Neural cell (in vitro differentiated cells): ENCODE measurements at regions not wholly inside any gene's neighbourhood (a gene's known extent, or its start where the extent isn't known, plus 50 kb on each side); places are given as distances from the start of the nearest gene placed in this dataset.

Source experiments
- H2AFZ ChIP-seq: fragments of 200-600, 300-800 bp; sonication (generic), shearing (Covaris generic); 2 replicates; pipeline ENCODE4 v1.6.0; 2014; ENCODE audit warnings: low read depth, mild to moderate bottlenecking, antibody characterized with exemption, low read length, moderate library complexity
- H3F3A ChIP-seq: fragments of 200-600 bp; shearing (Covaris generic); 2 replicates; pipeline ENCODE4 v1.6.1; 2016; ENCODE audit warnings: mild to moderate bottlenecking, moderate library complexity, mixed read lengths, antibody characterized with exemption, low read length; ENCODE audit not compliant: insufficient read depth, poor library complexity, severe bottlenecking
- H3K27ac ChIP-seq: fragments of 200-600, 300-800 bp; sonication (generic), shearing (Covaris generic); 2 replicates; pipeline ENCODE4 v1.5.1; 2014; ENCODE audit warnings: mild to moderate bottlenecking, low read length, moderate library complexity
- H3K27me3 ChIP-seq: fragments of 300-800, 200-600 bp; sonication (generic), shearing (Covaris generic); 2 replicates; pipeline ENCODE4 v1.6.0; 2014; ENCODE audit warnings: mild to moderate bottlenecking, low read depth, low read length, moderate library complexity; ENCODE audit not compliant: insufficient read depth
- H3K36me3 ChIP-seq: fragments of 300-800, 200-600 bp; sonication (generic), shearing (Covaris generic); 2 replicates; pipeline ENCODE4 v1.5.1; 2014; ENCODE audit warnings: mild to moderate bottlenecking, antibody characterized with exemption, low read length, moderate library complexity; ENCODE audit not compliant: insufficient read depth
- H3K4me2 ChIP-seq: fragments of 300-800, 200-600 bp; sonication (generic), shearing (Covaris generic); 2 replicates; pipeline ENCODE4 v1.6.0; 2014; ENCODE audit warnings: mild to moderate bottlenecking, low read length
- H3K4me3 ChIP-seq: fragments of 300-800, 200-600 bp; sonication (generic), shearing (Covaris generic); 2 replicates; pipeline ENCODE4 v1.5.1; 2014; ENCODE audit warnings: mild to moderate bottlenecking, low read length, moderate library complexity
- H3K79me2 ChIP-seq: fragments of 200-600 bp; shearing (Covaris generic); replicated peaks from 2 replicates; pipeline ENCODE4 v1.6.0; 2014; ENCODE audit warnings: mild to moderate bottlenecking, low read length, moderate library complexity; ENCODE audit not compliant: insufficient read depth
- H3K9ac ChIP-seq: fragments of 300-800, 200-600 bp; sonication (generic), shearing (Covaris generic); 2 replicates; pipeline ENCODE4 v1.6.1; 2016; ENCODE audit warnings: mild to moderate bottlenecking, low read length, mixed read lengths
- H3K9me2 ChIP-seq: fragments of 200-600 bp; shearing (Covaris generic); 2 replicates; pipeline ENCODE4 v1.6.1; 2016; ENCODE audit warnings: mild to moderate bottlenecking, low read length, mixed read lengths; ENCODE audit not compliant: insufficient read depth
- H3K9me3 ChIP-seq: fragments of 200-600, 300-800 bp; sonication (generic), shearing (Covaris generic); 2 replicates; pipeline ENCODE4 v1.6.1; 2016; ENCODE audit warnings: mild to moderate bottlenecking, mixed run types, low read length, moderate library complexity, mixed read lengths
- H4K20me1 ChIP-seq: fragments of 200-600 bp; shearing (Covaris generic); 2 replicates; pipeline ENCODE4 v1.6.1; 2016; ENCODE audit warnings: mild to moderate bottlenecking, mixed run types; ENCODE audit not compliant: insufficient read depth
- EP300 ChIP-seq: fragments of 450-650 bp; conservative IDR thresholded peaks from 2 replicates; pipeline ENCODE4 v1.6.1; 2014; ENCODE audit warnings: antibody characterized with exemption, mild to moderate bottlenecking, moderate library complexity; ENCODE audit not compliant: poor library complexity, severe bottlenecking
- EZH2 ChIP-seq: fragments of 200-600, 300-800 bp; shearing (Covaris generic), sonication (generic); IDR thresholded peaks from 2 replicates; pipeline ENCODE4 v1.6.1; 2014; ENCODE audit warnings: antibody characterized with exemption, low read length, borderline replicate concordance, mild to moderate bottlenecking; ENCODE audit not compliant: insufficient read depth, poor library complexity, severe bottlenecking
- MXI1 ChIP-seq: fragments of 450-650 bp; conservative IDR thresholded peaks from 2 replicates; pipeline ENCODE4 v1.6.1; 2014; ENCODE audit warnings: antibody characterized with exemption, mild to moderate bottlenecking; ENCODE audit not compliant: poor library complexity, severe bottlenecking
- POLR2AphosphoS5 ChIP-seq: IDR thresholded peaks from 2 replicates; pipeline ENCODE4 v1.6.1; 2012
- RAD21 ChIP-seq: fragments of 450-650 bp; conservative IDR thresholded peaks from 2 replicates; pipeline ENCODE4 v1.6.1; 2014; ENCODE audit warnings: antibody characterized with exemption, mild to moderate bottlenecking, moderate library complexity
- SMC3 ChIP-seq: fragments of 450-650 bp; conservative IDR thresholded peaks from 2 replicates; pipeline ENCODE4 v1.6.1; 2014; ENCODE audit warnings: antibody characterized with exemption, mild to moderate bottlenecking, moderate library complexity; ENCODE audit not compliant: poor library complexity
- TAF1 ChIP-seq: IDR thresholded peaks from 2 replicates; pipeline ENCODE4 v1.6.1; 2012; ENCODE audit warnings: low read depth
- TF ChIP-seq, protein P1 (sequence below): IDR thresholded peaks from 2 replicates; pipeline ENCODE4 v1.6.1; 2012; ENCODE audit warnings: borderline replicate concordance
- TF ChIP-seq, protein P2 (sequence below): fragments of 450-650 bp; IDR thresholded peaks from 2 replicates; pipeline ENCODE4 v1.5.1; 2014; ENCODE audit warnings: antibody characterized with exemption, mild to moderate bottlenecking, moderate library complexity; ENCODE audit not compliant: poor library complexity, severe bottlenecking

DNA sequence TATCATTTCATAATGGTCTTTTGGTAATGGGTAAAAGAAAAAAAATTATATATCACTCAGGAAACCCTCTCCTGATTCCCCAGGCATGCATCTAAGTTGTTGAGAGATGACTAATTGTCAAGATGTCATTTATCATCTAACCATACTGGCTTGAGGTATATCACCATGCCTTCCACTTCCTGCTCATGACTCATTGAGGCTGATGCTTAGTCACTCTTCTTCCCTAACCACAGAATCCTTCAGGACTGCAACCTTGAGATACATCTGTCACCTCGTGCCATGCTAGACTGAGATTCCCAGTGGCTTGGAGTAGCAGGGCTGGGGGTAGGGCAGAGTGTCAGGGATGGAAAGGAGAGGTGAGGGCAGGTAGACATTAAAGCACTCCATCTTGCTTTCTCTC, 782.5 kb upstream of the INTU start:
- no peaks in the 10 kb centered on the region for H3K9me2 ChIP-seq
- H3F3A ChIP-seq: no peaks in the 10 kb centered on the region
- H4K20me1 ChIP-seq: no peaks in the 10 kb centered on the region
- no peak overlapping the region for H2AFZ ChIP-seq
- H3K4me3 ChIP-seq: no peak overlapping the region
- H3K79me2 ChIP-seq: no peaks in the 10 kb centered on the region
- no peak overlapping the region for H3K9ac ChIP-seq
- no peaks in the 10 kb centered on the region for H3K36me3 ChIP-seq
- no peak for TF ChIP-seq EP300
- TF ChIP-seq, protein P1, sequence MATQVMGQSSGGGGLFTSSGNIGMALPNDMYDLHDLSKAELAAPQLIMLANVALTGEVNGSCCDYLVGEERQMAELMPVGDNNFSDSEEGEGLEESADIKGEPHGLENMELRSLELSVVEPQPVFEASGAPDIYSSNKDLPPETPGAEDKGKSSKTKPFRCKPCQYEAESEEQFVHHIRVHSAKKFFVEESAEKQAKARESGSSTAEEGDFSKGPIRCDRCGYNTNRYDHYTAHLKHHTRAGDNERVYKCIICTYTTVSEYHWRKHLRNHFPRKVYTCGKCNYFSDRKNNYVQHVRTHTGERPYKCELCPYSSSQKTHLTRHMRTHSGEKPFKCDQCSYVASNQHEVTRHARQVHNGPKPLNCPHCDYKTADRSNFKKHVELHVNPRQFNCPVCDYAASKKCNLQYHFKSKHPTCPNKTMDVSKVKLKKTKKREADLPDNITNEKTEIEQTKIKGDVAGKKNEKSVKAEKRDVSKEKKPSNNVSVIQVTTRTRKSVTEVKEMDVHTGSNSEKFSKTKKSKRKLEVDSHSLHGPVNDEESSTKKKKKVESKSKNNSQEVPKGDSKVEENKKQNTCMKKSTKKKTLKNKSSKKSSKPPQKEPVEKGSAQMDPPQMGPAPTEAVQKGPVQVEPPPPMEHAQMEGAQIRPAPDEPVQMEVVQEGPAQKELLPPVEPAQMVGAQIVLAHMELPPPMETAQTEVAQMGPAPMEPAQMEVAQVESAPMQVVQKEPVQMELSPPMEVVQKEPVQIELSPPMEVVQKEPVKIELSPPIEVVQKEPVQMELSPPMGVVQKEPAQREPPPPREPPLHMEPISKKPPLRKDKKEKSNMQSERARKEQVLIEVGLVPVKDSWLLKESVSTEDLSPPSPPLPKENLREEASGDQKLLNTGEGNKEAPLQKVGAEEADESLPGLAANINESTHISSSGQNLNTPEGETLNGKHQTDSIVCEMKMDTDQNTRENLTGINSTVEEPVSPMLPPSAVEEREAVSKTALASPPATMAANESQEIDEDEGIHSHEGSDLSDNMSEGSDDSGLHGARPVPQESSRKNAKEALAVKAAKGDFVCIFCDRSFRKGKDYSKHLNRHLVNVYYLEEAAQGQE: no peak
- TF ChIP-seq SMC3: no peak
- TF ChIP-seq, protein P2, sequence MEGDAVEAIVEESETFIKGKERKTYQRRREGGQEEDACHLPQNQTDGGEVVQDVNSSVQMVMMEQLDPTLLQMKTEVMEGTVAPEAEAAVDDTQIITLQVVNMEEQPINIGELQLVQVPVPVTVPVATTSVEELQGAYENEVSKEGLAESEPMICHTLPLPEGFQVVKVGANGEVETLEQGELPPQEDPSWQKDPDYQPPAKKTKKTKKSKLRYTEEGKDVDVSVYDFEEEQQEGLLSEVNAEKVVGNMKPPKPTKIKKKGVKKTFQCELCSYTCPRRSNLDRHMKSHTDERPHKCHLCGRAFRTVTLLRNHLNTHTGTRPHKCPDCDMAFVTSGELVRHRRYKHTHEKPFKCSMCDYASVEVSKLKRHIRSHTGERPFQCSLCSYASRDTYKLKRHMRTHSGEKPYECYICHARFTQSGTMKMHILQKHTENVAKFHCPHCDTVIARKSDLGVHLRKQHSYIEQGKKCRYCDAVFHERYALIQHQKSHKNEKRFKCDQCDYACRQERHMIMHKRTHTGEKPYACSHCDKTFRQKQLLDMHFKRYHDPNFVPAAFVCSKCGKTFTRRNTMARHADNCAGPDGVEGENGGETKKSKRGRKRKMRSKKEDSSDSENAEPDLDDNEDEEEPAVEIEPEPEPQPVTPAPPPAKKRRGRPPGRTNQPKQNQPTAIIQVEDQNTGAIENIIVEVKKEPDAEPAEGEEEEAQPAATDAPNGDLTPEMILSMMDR: no peak
- TF ChIP-seq RAD21: no peak
- TF ChIP-seq TAF1: no peak
- no peak for TF ChIP-seq POLR2AphosphoS5
- TF ChIP-seq MXI1: no peak
- TF ChIP-seq EZH2: no peak
- no peaks in the 10 kb centered on the region for H3K27me3 ChIP-seq
- H3K27ac ChIP-seq: no peak overlapping the region
- H3K4me2 ChIP-seq: no peak overlapping the region
- no peaks in the 10 kb centered on the region for H3K9me3 ChIP-seq

DNA sequence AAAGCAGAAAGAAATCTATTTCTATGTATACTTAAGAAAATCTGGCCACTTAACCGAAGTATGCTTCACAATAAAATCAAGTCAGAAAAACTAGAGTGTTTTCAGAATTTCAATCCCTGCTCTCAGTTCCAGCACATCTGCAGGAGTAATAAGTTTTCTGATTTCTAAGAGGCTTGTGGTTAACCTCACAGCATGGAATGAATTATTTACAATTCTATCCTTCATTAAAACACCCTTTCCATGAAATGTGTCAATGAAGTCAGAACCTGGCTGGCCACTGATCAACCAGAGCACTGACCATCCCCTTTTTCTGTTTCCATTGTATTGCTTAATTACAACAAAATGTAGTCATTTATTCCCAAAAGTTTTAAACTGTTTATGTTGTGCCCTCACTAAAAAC, 781.4 kb upstream of the INTU start:
- Histone ChIP-seq H3K9me3 (no peaks in the 10 kb centered on the region), H3K36me3 (no peaks in the 10 kb centered on the region), H3K79me2 (no peaks in the 10 kb centered on the region), H3K9ac (no peak overlapping the region), H4K20me1 (no peaks in the 10 kb centered on the region), H3F3A (no peaks in the 10 kb centered on the region), H3K9me2 (no peaks in the 10 kb centered on the region), H3K4me3 (no peak overlapping the region), H2AFZ (no peak overlapping the region), H3K27me3 (no peaks in the 10 kb centered on the region), H3K27ac (no peak overlapping the region), H3K4me2 (no peak overlapping the region)
- TF ChIP-seq EZH2 (no peak), SMC3 (no peak), POLR2AphosphoS5 (no peak), RAD21 (no peak), MXI1 (no peak), TAF1 (no peak), EP300 (no peak)
- TF ChIP-seq, protein P2: no peak
- TF ChIP-seq, protein P1: no peak
